ENCODE measurements at regions not wholly inside any gene's neighbourhood (a gene's known extent, or its start where the extent isn't known, plus 50 kb on each side); places are given as distances from the start of the nearest gene placed in this dataset.

DNA sequence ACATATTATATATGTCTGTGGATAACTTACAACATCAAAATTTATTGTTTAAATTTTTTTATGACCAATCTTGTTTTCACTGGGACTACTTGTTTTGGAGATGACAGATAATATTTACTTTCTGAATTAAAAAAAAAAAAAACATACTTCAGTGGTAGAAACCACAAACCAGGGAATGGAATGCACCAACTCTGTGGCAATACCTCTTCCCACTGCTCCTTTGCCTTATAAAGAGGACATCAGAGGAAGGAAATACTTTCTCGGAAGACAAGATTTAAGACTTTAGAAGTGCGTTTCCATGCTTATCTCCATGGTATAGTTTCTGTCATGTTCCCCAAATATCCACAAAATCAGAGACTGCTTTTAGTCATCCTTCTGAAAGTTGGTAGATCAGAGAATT, 1241.1 kb upstream of the EYS start:
- no peak for TF ChIP-seq CTCF (IDR thresholded peaks at IDR 0.05; ENCODE audit: borderline replicate concordance, extremely low read depth, low read length, poor library complexity, severe bottlenecking)
- no peak for TF ChIP-seq EZH2 (IDR thresholded peaks at IDR 0.05; ENCODE audit: borderline replicate concordance, low read depth, low read length, severe bottlenecking)
